Astrocyte of the spinal cord (primary cell): ENCODE measurements at regions not wholly inside any gene's neighbourhood (a gene's known extent, or its start where the extent isn't known, plus 50 kb on each side); places are given as distances from the start of the nearest gene placed in this dataset.

Experiments used
- DNase-seq: peaks from one replicate; pipeline ENCODE4 v3.0.0; 2011; ENCODE audit warnings: low read depth, low spot score
- H3K4me3 ChIP-seq: 2 replicates; pipeline ENCODE4 v1.5.1; 2011; ENCODE audit warnings: low read depth, mild to moderate bottlenecking, low read length, moderate library complexity
- in situ Hi-C: cut with HindIII; loops from 2 replicates; pipeline ENCODE4 v1.10.0; 2017; ENCODE audit warnings: low sequenced_read_pairs
- TF ChIP-seq, protein P1 (sequence below): IDR thresholded peaks from 2 replicates; pipeline ENCODE4 v1.5.1; 2012; ENCODE audit warnings: low read depth, mild to moderate bottlenecking, low read length, inconsistent platforms

DNA sequence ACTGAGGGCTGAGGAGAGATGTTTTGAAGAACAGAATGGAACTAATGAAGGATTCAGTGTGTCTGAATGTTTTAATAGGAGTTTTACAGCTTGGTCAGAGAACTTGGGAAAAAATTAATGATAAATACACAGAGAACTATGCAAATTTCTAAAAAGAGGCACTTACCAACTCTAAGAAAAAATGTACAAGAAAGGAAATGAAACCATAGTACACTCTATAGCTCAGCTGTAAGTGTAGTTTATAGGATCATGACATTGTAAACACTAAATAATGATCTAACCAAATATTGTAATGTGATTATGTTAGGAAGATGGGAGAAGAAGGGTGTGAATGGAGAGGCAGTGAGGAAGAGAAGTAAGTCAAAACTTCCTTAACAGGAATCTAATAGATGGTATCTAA is 205.2 kb downstream of the SEC61B start:
- TF ChIP-seq, protein P1, sequence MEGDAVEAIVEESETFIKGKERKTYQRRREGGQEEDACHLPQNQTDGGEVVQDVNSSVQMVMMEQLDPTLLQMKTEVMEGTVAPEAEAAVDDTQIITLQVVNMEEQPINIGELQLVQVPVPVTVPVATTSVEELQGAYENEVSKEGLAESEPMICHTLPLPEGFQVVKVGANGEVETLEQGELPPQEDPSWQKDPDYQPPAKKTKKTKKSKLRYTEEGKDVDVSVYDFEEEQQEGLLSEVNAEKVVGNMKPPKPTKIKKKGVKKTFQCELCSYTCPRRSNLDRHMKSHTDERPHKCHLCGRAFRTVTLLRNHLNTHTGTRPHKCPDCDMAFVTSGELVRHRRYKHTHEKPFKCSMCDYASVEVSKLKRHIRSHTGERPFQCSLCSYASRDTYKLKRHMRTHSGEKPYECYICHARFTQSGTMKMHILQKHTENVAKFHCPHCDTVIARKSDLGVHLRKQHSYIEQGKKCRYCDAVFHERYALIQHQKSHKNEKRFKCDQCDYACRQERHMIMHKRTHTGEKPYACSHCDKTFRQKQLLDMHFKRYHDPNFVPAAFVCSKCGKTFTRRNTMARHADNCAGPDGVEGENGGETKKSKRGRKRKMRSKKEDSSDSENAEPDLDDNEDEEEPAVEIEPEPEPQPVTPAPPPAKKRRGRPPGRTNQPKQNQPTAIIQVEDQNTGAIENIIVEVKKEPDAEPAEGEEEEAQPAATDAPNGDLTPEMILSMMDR: no peak
- in situ Hi-C loops: no loop called here
- DNase-seq: no peak
- no peak overlapping the region for H3K4me3 ChIP-seq

DNA sequence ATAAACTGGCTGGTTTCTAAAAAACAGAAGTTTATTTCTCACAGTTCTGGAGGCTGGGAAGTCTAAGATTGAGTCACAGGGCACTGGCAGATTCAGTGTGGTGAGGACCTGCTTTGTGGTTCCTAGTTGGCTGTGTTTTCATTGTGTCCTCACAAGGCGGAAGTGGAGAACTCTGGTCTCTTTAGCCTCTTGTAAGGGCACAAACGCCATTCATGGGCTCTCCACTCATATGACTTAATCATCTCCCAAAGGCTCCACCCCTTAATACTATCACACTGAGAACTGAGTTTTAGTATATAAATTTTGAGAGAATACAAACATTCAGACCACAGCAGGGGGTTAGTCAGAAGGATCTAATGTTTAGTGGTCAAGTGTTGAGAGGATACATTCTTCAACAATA is 208.2 kb downstream of the SEC61B start:
- no peak overlapping the region for H3K4me3 ChIP-seq
- TF ChIP-seq, protein P1: no peak
- peak; percentile 66 for DNase-seq
- in situ Hi-C loops: no loop called here

DNA sequence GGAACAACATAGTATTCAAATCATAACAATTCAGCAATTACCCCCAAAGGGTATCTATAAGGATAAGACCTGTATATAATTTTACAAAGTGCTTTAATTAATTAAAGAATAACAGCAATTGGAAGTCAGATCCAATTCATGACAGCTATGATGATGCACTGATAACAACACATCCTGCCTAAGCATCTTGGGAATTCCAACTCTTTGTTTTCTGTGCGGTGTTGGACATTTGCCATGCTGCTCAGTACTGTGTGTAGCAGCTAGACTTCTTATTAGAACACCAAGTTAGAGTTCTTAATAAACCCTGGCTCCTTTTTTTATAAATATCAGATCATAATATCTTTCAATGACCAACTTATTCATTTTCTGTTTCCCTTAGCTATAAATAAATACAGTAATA is 209.0 kb downstream of the SEC61B start:
- no peak overlapping the region for H3K4me3 ChIP-seq
- TF ChIP-seq, protein P1: no peak
- peak; percentile 53 for DNase-seq
- in situ Hi-C loops: no loop called here

DNA sequence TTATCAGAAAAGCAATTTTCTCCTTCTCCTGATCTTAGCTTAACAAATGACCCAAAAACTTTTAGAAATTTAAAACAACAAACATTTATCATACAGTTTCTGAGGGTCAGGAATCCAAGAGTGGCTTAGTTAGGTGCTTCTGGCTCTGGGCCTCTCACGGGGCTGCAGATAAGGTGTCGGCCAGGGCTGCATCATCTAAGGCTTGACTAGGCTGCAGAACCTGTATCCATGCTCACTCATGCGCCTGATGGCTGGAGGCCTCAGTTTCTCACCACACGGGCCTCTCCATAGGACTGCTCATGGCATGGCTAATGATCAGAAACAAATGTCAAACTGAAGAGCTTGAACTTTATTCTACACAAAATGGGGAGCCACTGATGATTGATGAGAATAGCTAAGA is 210.0 kb downstream of the SEC61B start:
- no peak for DNase-seq
- in situ Hi-C loops: no loop called here

DNA sequence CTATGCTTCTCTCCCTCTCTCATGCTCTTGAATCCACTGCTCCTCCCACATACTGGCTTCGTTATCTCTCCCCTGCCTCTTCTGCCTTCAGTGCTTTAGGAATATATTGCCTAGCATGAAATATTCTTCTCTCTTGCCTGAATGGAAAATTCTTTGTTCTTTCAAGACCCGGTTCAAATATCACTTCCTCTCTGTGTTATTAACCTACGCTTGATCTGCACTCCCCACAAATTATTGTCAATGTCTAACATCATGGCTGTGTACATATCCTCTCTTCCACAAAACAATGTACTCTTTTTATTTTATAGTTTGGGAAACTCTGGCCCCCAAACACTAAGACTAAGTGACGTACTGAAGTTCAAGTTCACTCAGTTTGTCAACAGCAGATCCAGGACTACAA is 211.0 kb downstream of the SEC61B start:
- DNase-seq: no peak
- no peak overlapping the region for H3K4me3 ChIP-seq
- TF ChIP-seq, protein P1: no peak
- in situ Hi-C loops: no loop called here

More for the DNA sequence above, 210.0 kb downstream of the SEC61B start:
- TF ChIP-seq, protein P1: no peak
- no peak overlapping the region for H3K4me3 ChIP-seq

DNA sequence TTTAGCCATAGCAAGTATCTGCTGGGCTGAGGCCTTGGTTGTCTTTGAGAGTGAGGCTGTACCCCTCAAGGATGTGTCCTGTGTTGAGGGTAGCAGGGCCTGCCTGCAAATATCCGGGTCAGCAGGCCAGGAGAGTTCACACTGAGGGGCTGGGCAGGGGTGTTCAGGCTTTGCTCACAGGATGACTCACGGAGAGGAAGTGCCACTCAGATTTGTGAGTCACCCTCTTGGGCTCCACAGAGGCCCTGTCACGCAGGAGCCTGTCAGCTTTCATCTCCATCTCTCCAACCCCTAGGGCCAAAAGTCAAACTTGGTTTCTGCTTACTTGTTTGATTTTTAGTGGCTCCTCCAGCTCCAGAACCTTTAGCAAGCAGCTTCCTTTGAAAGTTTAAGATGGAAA is 211.5 kb downstream of the SEC61B start:
- H3K4me3 ChIP-seq: no peak overlapping the region
- TF ChIP-seq, protein P1: no peak
- in situ Hi-C loops: no loop called here
- peak; percentile 59 for DNase-seq

DNA sequence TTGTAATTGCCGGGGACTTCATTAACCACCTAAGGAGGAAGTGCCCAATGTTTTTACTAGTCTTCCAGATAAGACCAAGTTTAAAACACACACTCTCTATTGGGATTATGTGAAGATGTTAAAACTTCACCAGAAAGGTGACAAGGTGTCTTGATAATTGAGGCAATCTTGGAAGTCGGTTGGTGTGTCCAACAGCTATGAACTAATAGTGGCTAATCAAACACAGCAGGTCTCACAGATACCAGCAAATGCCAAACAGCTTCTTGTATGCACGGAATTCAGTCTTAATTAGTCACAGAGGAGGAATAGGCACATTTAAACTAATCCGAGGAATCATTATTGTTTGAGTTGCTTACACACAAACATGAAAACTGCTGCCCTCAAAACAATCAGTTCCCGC is 214.5 kb downstream of the SEC61B start:
- in situ Hi-C loops: no loop called here
- no peak overlapping the region for H3K4me3 ChIP-seq
- TF ChIP-seq, protein P1: no peak
- no peak for DNase-seq
